ENCODE measurements at regions not wholly inside any gene's neighbourhood (a gene's known extent, or its start where the extent isn't known, plus 50 kb on each side); places are given as distances from the start of the nearest gene placed in this dataset.

DNA sequence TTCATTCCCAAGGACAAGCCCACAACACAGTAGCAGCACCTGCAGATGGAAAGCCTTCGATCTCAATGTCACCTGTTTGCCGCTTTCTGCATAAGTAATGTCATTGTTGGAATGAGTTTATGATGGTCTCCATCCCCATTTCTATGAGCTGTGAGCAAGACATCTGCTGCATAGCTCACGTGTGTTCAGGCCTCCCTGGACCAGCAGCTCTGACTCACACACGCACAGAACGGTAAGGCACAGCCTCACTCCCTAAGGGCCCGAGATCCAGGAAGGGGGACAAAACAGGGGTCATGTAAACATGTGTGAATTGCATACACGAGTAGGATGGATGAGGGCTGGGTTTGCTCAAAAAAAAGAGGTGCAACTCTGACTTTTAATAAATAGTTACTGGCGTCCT lies 223.1 kb downstream of the SOX9 start:
- DNase-seq = no peak

DNA sequence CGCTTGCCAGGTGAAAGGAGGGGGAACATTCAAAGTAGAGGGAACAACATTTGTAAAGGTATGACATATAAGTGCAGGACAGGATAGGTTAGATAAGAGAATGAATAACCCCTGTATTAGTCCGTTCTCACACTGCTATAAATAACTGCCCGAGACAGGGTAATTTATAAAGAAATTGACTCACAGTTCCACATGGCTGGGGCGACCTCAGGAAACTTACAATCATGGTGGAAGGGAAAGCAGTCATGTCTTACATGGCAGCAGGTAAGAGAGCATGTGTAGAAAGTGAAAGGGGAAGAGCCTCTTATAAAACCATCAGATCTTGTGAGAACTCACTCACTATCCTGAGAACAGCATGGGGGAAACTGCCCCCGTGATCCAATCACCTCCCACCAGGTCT lies 223.8 kb downstream of the SOX9 start:
- DNase-seq = no peak

DNA sequence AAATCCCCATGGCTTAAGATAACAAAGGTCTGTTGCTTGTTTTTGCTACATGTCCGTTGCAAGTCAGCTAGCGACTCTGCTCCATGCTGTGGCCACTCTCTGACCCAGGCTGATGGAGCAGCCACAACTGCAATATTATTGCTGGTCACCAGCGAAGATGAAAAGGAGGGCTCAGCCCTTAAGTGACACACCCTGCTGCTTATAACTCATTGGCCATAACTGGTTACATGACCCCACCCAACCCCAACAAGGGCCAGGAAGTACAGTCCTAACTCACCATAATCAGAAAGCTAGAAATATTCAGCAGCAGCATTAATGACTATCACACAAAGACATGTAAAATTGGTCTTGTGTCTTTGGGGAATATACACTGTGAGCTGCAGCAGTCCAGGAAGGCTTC lies 224.3 kb downstream of the SOX9 start:
- no peak for DNase-seq

GRCh38 chr17:72345536-72345935 lies 224.7 kb downstream of the SOX9 start:
- DNase-seq = no peak

GRCh38 chr17:72346306-72346705 lies 225.5 kb downstream of the SOX9 start:
- no peak for DNase-seq

GRCh38 chr17:72349011-72349410 lies 228.2 kb downstream of the SOX9 start:
- DNase-seq = no peak

DNA sequence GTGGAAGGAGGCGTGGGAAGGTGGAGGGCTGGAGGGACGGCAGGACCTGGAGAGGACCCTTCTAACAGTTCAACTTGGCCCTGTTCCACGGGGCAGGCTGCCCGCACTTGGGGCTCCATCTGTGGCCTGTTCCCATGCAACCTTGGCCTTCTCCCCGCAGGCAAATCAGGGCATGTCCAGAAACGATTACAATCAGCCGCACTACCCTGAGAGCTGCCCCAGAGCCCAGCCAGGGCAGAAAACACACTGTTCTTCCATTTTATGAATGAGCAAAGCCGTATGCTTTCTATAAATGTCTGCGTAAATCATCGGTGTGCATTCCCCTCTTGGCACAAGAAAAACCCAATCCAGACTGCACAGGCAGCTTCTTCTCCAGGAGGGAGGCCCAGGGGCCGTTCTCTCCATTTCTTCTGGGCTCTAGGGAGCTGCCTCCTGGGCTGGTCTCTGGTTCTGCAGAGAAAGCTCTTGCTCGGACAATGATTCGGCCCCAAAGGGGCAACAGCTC lies 228.7 kb downstream of the SOX9 start:
- no peak for DNase-seq

- DNase-seq = no peak
These were observed 229.3 kb downstream of the SOX9 start for GRCh38 chr17:72350073-72350472.

- no peak for DNase-seq
These were observed 230.5 kb downstream of the SOX9 start for GRCh38 chr17:72351365-72351764.

- no peak for DNase-seq
These were observed 231.1 kb downstream of the SOX9 start for GRCh38 chr17:72351884-72352346.

- DNase-seq = no peak
These were observed 232.7 kb downstream of the SOX9 start for GRCh38 chr17:72353502-72353901.

DNA sequence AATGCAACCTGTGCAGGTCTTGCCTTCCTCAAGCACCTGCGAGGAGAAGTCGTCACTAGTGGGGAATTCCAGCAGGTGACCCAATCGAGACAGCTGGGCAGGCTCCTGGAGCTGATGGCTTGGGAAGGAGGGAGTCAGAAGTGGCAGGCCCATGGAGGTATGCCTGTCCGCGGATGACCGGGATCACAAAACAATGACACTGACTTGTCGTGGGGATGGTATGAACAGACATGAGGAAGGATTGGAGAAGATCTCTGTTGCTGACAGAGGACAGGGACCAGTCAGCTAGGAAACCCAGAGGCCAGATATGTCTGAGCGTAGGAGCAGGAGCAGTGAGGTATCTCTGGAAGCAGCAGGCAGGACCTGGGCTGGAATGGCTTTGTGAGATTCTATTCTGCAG lies 233.3 kb downstream of the SOX9 start:
- no peak for DNase-seq

- no peak for DNase-seq
These were observed 237.0 kb downstream of the SOX9 start for GRCh38 chr17:72357764-72358365.

GRCh38 chr17:72358465-72358864 lies 237.6 kb downstream of the SOX9 start:
- DNase-seq = no peak

- no peak for DNase-seq
These were observed 238.5 kb downstream of the SOX9 start for GRCh38 chr17:72359274-72359673.

- DNase-seq = no peak
These were observed 239.0 kb downstream of the SOX9 start for GRCh38 chr17:72359811-72360210.

- DNase-seq = no peak
These were observed 239.6 kb downstream of the SOX9 start for GRCh38 chr17:72360386-72360940.

GRCh38 chr17:72361892-72362291 lies 241.1 kb downstream of the SOX9 start:
- no peak for DNase-seq

DNA sequence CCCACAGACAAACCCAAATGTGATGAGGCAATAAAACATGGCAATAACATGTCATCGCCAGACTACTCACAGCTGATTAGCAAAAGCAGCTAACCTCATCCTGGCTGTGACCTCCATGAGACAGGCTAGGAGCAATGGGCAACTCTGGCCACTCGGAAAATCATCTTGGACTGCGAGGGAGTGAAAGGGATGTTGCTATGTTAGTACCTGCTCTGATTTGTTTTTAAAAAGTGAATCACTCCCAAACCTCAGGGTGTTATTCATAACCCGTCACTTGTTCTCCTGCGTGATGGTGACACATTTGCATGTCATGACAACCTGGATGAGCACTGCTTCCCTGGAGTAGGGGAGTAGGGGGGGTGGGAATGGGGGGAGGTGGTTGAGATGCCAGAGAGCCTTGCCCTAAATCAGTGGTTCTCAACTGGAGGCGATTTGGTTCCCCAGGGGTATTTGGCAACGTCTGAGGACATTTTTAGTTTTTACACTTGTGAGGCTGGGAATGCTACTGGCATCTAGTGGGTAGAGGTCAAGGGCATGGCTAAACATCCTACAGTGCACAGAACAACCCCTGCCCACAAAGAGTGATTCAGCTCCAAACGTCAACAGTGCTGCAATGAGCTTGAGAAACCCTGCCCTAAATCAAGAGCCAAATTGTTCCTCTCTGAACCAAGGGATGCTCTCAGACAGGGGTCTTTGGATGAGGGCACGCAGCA lies 241.7 kb downstream of the SOX9 start:
- no peak for DNase-seq

DNA sequence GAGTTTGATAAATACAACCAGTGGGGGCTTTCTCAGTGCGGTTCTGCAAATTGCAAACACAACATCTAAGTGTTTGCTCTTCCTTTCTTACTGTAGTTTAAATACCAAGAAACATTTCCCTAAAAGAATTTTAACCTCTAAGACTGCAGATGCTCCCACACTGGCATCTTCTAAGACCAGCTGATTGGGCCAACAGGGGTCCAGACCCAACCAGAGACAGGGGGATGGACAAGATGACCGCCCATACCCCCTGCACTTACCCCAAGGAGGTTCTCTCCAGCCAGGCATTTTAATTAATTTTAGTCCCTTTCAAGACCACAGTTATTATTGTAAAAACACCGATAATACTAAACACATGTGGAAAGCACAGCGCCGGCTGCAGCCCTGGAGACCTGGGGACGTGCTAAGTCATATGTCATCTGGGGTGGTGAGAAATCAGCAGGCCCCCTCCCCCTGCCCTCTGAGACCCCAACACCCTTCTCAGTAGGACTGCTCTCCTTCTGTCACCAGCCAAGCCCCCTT lies 242.3 kb downstream of the SOX9 start:
- DNase-seq = no peak

GRCh38 chr17:72365857-72366414 lies 245.1 kb downstream of the SOX9 start:
- DNase-seq = no peak

DNA sequence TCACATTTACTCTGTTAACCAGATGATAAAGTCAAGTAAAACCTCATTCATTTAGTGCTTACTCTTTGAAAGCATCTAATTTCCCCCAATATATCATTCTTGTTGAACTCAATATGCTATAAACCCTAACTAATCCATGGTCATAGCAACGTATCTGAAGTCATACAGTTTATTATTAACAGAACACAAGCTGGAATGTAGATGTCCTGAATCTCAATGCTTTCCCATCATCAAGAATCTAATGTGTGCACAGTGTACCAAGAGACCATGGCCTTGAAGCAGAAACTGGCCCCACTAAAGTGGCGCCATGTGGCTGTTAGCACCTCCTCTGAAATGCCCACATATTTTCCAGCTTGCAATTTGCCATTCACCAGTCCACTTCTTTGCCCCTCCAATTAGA lies 245.8 kb downstream of the SOX9 start:
- no peak for DNase-seq

DNA sequence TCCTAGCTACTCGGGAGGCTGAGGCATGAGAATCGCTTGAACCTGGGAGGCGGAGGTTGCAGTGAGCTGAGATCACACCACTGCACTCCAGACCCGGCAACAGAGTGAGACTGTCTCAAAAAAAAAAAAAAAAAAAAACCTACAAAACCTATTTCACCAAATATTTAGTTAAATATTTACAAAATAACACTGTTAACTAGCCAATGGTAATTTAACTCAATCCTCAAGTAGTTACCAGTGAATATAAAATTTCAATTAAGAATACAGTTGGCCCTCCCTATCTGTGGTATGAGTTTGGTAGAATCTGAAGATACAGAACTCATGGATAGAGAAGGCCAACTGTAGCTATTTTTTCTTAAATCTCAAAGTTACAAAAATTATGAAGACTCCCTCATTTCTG lies 247.4 kb downstream of the SOX9 start:
- DNase-seq = no peak

DNA sequence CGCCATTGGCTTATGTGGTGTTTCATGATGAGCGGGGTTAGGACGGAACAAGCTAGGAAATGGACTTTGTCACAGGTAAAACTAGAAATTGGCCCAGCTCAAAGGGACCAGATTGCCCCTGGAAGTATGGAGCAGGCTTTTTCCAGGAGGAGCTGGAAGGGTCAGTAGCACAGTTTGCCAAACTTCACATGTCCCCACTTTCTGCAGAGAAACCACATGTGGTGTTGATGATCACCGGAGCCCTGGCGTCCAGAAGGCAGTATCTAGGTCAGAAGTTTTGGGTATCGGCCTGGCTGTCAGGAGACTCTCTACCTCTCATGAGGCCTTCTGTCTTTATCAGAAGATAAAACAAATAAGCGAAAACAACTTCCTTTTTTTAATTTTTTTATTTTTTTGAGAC lies 248.5 kb downstream of the SOX9 start:
- no peak for DNase-seq
